HCT116 (cell line): ENCODE measurements at regions not wholly inside any gene's neighbourhood (a gene's known extent, or its start where the extent isn't known, plus 50 kb on each side); places are given as distances from the start of the nearest gene placed in this dataset.

ENCODE experiments used
- ATAC-seq: fragments of 200-7000 bp; cut with Tn5 transposase; 2 replicates; pipeline ENCODE4 v1.9.1; 2020; ENCODE audit warnings: mild to moderate bottlenecking, moderate library complexity
- BruUV-seq: library from RNA; stranded (reverse); fragments of 400-500 nt; replicated peaks from 2 replicates; lab custom pipeline; 2021; lab: Mats Ljungman, UMichigan
- CTCF ChIA-PET: fragments of 300-600 bp; sonication (Branson Sonifier 250); formaldehyde crosslinking; loops from one replicate; lab custom pipeline; 2021; ENCODE audit warnings: antibody characterized with exemption; lab: Charles Lee
- POLR2A ChIA-PET: fragments of 300-600, 350-600 bp; sonication (Branson Sonifier 250); formaldehyde crosslinking; loops from one replicate; lab custom pipeline; 2021; ENCODE audit warnings: antibody characterized with exemption; lab: Charles Lee
- RAD21 ChIA-PET, 2 experiments: fragments of 300-600 bp; sonication (Branson Sonifier 250); formaldehyde crosslinking; loops; one replicate each; lab custom pipeline; 2023; ENCODE audit warnings: low total read pairs in 2 of 2; ENCODE audit not compliant: uncharacterized antibody in 2 of 2, unreplicated experiment in 2 of 2, low non-redundant PET in 1 of 2; lab: Charles Lee
- DNase-seq: peaks from one replicate; pipeline ENCODE4 v3.0.0-alpha.2; 2010; ENCODE audit warnings: low read depth, low spot score
- H2AFZ ChIP-seq: fragments of 200-600 bp; shearing (Covaris generic), sonication (generic); 2 replicates; pipeline ENCODE4 v1.6.1; 2017; ENCODE audit warnings: low read depth, mixed run types, mixed read lengths, antibody characterized with exemption, low read length; ENCODE audit not compliant: poor library complexity, severe bottlenecking
- H3K27ac ChIP-seq: 2 replicates; pipeline ENCODE4 v1.5.1; 2012; ENCODE audit warnings: low read depth, low read length
- H3K27me3 ChIP-seq: fragments of 200-600 bp; sonication (generic); 2 replicates; pipeline ENCODE4 v1.6.1; 2016; ENCODE audit warnings: mixed run types, low read length, mixed read lengths; ENCODE audit not compliant: insufficient read depth
- H3K36me3 ChIP-seq, 2 experiments: fragments of 200-500 bp in 1 of 2; fragments of 200-600 bp in 1 of 2; sonication (Bioruptor generic) in 1 of 2; sonication (generic) in 1 of 2; 2 replicates each; pipeline versions ENCODE4 v1.5.1 to v1.6.1; 2014 to 2016; ENCODE audit warnings: low read length in 2 of 2, inconsistent platforms in 1 of 2, mixed read lengths in 1 of 2, mixed run types in 1 of 2; ENCODE audit not compliant: insufficient read depth in 2 of 2, control insufficient read depth in 1 of 2
- H3K4me1 ChIP-seq, 2 experiments: fragments of 200-600 bp in 1 of 2; sonication (generic) in 1 of 2; 2 replicates each; pipeline versions ENCODE4 v1.5.1 to v1.6.1; 2012 to 2017; ENCODE audit warnings: low read length in 2 of 2, inconsistent platforms in 1 of 2, mild to moderate bottlenecking in 1 of 2, mixed read lengths in 1 of 2, mixed run types in 1 of 2, moderate library complexity in 1 of 2; ENCODE audit not compliant: insufficient read depth in 2 of 2, control insufficient read depth in 1 of 2
- H3K4me2 ChIP-seq: fragments of 200-600 bp; sonication (generic); 2 replicates; pipeline ENCODE4 v1.6.1; 2017; ENCODE audit warnings: mixed run types, low read length, mixed read lengths
- H3K4me3 ChIP-seq, 2 experiments: fragments of 200-600 bp in 1 of 2; sonication (generic) in 1 of 2; replicated peaks in 1 of 2; 2 replicates each; pipeline ENCODE4 v1.5.1; 2011 to 2016; ENCODE audit warnings: low read length in 2 of 2, control low read depth in 1 of 2, low read depth in 1 of 2, mild to moderate bottlenecking in 1 of 2, mixed read lengths in 1 of 2, mixed run types in 1 of 2
- H3K79me2 ChIP-seq: fragments of 200-600 bp; sonication (generic); 2 replicates; pipeline ENCODE4 v1.6.1; 2017; ENCODE audit warnings: mild to moderate bottlenecking, mixed run types, low read length, moderate library complexity, mixed read lengths; ENCODE audit not compliant: insufficient read depth
- H3K9ac ChIP-seq: fragments of 200-600 bp; sonication (generic); 2 replicates; pipeline ENCODE4 v1.6.1; 2016; ENCODE audit warnings: low read length, mixed read lengths
- H3K9me2 ChIP-seq: fragments of 200-600 bp; sonication (generic), shearing (Covaris generic); 2 replicates; pipeline ENCODE4 v1.6.1; 2017; ENCODE audit warnings: mixed run types, mild to moderate bottlenecking, moderate library complexity; ENCODE audit not compliant: insufficient read depth
- H3K9me3 ChIP-seq, 2 experiments: fragments of 200-500 bp in 1 of 2; fragments of 200-600 bp in 1 of 2; sonication (Bioruptor generic) in 1 of 2; sonication (generic) in 1 of 2; 2 replicates each; pipeline ENCODE4 v1.6.1; 2014 to 2017; ENCODE audit warnings: low read length in 2 of 2, mixed read lengths in 2 of 2, inconsistent platforms in 1 of 2, low read depth in 1 of 2, mild to moderate bottlenecking in 1 of 2, mixed run types in 1 of 2, moderate library complexity in 1 of 2; ENCODE audit not compliant: control insufficient read depth in 1 of 2, insufficient read depth in 1 of 2
- H4K20me1 ChIP-seq: fragments of 200-600 bp; sonication (generic), shearing (Covaris generic); 2 replicates; pipeline ENCODE4 v1.6.1; 2017; ENCODE audit warnings: mixed run types, mild to moderate bottlenecking, moderate library complexity; ENCODE audit not compliant: insufficient read depth
- FOSL1 ChIP-seq: IDR thresholded peaks from 2 replicates; pipeline ENCODE4 v1.6.1; 2012; ENCODE audit warnings: low read depth
- SP1 ChIP-seq: IDR thresholded peaks from 2 replicates; pipeline ENCODE4 v1.6.1; 2012; ENCODE audit warnings: low read depth
- TCF7L2 ChIP-seq: IDR thresholded peaks from 2 replicates; pipeline ENCODE4 v1.7.0; 2011; ENCODE audit warnings: borderline replicate concordance, inconsistent platforms; ENCODE audit not compliant: insufficient read depth, insufficient read length; ENCODE audit errors: extremely low read depth
- intact Hi-C: fragments of 100-400 bp; cut with micrococcal nuclease; formaldehyde crosslinking; loops from 2 replicates; pipeline ENCODE4 v1.10.0; 2022

DNA sequence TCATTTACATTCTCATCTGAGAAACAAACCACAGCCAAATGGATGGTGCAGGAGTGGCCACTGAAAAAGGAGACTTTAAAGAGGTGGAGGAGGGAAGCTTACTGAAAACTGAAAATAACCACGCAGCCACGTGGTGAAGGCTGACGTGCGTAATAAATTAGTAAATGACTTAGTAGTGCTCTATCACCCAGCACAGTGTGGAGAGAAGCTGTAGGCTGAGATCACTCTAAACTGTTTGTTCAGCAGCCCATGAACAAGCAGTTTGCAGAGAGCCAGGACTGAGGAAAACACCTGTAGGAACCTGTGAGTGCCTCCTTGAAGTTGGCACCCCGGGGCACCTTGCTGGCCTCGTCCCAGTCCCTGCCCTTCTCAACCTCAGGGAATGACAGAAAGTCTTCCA lies 193.0 kb downstream of the TXNL1 start:
- no peak overlapping the region for H3K4me2 ChIP-seq
- CTCF ChIA-PET, result no interaction called here
- ATAC-seq, result no peak

DNA sequence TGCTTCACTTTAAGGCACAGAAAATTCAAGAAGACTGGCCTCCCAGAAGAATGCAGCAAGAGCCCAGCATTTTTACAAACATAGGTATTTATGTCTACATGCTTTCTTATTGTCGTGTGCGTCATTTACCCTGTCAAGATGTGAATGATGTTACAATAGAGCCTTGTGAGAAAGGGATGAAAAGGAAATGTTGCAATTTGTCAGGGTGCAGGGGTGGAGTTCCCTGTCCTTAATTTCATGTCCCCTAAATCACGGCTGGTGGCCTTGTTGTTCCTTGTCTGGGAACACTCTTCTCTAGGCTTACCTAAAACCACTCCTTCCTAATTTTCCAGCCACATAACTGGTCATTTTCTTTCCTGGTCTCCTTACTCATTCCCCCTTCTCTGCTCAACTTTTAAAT lies 194.2 kb downstream of the TXNL1 start:
- ChIA-PET RAD21 (no interaction called here), CTCF (no interaction called here), POLR2A (no interaction called here)
- no peak overlapping the region for H3K9ac ChIP-seq
- no peak for TF ChIP-seq TCF7L2
- TF ChIP-seq FOSL1, result no peak
- H3K4me1 ChIP-seq, result no peaks in the 10 kb centered on the region
- H3K9me3 ChIP-seq, result no peaks in the 10 kb centered on the region
- no peaks in the 10 kb centered on the region for H3K79me2 ChIP-seq
- no peaks in the 10 kb centered on the region; the same call in 1 of the 2 replicates for H3K27me3 ChIP-seq
- intact Hi-C loops, result no loop called here
- H4K20me1 ChIP-seq, result no peaks in the 10 kb centered on the region
- H3K27ac ChIP-seq, result no peak overlapping the region
- DNase-seq (no peak), ATAC-seq (no peak)
- H3K9me2 ChIP-seq, result no peaks in the 10 kb centered on the region
- BruUV-seq, result no TSS peak
- no peak overlapping the region for H3K4me3 ChIP-seq
- no peak overlapping the region for H3K4me2 ChIP-seq
- no peaks in the 10 kb centered on the region for H3K36me3 ChIP-seq
- no peak overlapping the region for H2AFZ ChIP-seq

More for the DNA sequence above, 193.0 kb downstream of the TXNL1 start:
- Histone ChIP-seq H3K4me1 (no peaks in the 10 kb centered on the region), H3K36me3 (no peaks in the 10 kb centered on the region), H2AFZ (no peak overlapping the region), H3K9me3 (no peaks in the 10 kb centered on the region), H4K20me1 (no peaks in the 10 kb centered on the region), H3K27me3 (no peaks in the 10 kb centered on the region; the same call in 1 of the 2 replicates), H3K4me3 (no peak overlapping the region), H3K9ac (no peak overlapping the region), H3K27ac (no peak overlapping the region), H3K79me2 (no peaks in the 10 kb centered on the region), H3K9me2 (no peaks in the 10 kb centered on the region)
- POLR2A ChIA-PET, result no interaction called here
- intact Hi-C loops, result no loop called here
- no peak for DNase-seq
- no peak for TF ChIP-seq SP1
- TF ChIP-seq FOSL1, result no peak
- RAD21 ChIA-PET, result no interaction called here
- BruUV-seq, result no TSS peak
